ENCODE measurements at regions not wholly inside any gene's neighbourhood (a gene's known extent, or its start where the extent isn't known, plus 50 kb on each side); places are given as distances from the start of the nearest gene placed in this dataset.

DNA sequence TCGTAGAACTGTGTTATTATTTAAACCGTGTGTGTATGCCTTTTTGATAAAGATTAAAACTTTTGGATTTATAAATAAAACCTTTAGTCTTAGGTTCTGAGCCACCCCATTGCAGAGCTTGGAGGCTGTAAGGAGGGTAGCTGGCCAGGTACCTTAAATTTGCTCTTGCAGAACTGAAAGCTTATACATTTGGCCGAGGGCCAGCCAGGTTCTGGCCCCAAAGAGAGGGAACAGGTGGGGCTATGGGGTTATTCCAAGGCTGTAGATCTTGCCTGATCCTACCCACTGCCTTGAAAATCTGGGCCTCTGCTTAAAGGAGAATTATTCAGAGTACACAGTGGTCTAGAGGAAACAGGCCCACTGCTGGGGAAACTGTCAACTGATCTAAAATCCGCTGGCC, 59.6 kb downstream of the CAMK2N1 start:
- TF ChIP-seq, protein P1, sequence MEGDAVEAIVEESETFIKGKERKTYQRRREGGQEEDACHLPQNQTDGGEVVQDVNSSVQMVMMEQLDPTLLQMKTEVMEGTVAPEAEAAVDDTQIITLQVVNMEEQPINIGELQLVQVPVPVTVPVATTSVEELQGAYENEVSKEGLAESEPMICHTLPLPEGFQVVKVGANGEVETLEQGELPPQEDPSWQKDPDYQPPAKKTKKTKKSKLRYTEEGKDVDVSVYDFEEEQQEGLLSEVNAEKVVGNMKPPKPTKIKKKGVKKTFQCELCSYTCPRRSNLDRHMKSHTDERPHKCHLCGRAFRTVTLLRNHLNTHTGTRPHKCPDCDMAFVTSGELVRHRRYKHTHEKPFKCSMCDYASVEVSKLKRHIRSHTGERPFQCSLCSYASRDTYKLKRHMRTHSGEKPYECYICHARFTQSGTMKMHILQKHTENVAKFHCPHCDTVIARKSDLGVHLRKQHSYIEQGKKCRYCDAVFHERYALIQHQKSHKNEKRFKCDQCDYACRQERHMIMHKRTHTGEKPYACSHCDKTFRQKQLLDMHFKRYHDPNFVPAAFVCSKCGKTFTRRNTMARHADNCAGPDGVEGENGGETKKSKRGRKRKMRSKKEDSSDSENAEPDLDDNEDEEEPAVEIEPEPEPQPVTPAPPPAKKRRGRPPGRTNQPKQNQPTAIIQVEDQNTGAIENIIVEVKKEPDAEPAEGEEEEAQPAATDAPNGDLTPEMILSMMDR (IDR thresholded peaks at IDR 0.05; ENCODE audit: low read depth, low read length, poor library complexity, severe bottlenecking): no peak
- no peak for TF ChIP-seq EZH2phosphoT487 (IDR thresholded peaks at IDR 0.05; ENCODE audit: borderline replicate concordance, low read length)

All from DOHH2 (cell line).